Activated CD4-positive, alpha-beta T cell treated with anti-CD3 and anti-CD28 coated beads, Interleukin-2, amount 50 U/mL, for 1 hour (primary cell): ENCODE measurements at regions not wholly inside any gene's neighbourhood (a gene's known extent, or its start where the extent isn't known, plus 50 kb on each side); places are given as distances from the start of the nearest gene placed in this dataset.
"Not testable (repeated sequence)": the region's sequence is repeated elsewhere in the genome, so short reads cannot be mapped to it uniquely, and the experiment has no call there.

Experiments used
- DNase-seq: peaks from one replicate; pipeline ENCODE4 v3.0.0-alpha.2; 2020

GRCh38 chr11:87535513-87535912 lies 497.8 kb downstream of the TMEM135 start:
- no peak for DNase-seq

- not testable (repeated sequence) for DNase-seq
Observed at GRCh38 chr11:87531835-87532234, 494.1 kb downstream of the TMEM135 start.

GRCh38 chr11:87529486-87529885 lies 491.8 kb downstream of the TMEM135 start:
- DNase-seq = no peak

GRCh38 chr11:87528752-87529151 lies 491.0 kb downstream of the TMEM135 start:
- DNase-seq = no peak

GRCh38 chr11:87523276-87523675 lies 485.5 kb downstream of the TMEM135 start:
- DNase-seq = no peak

GRCh38 chr11:87518266-87518665 lies 480.5 kb downstream of the TMEM135 start:
- no peak for DNase-seq

- no peak for DNase-seq
Observed at GRCh38 chr11:87517351-87517750, 479.6 kb downstream of the TMEM135 start.

- DNase-seq = not testable (repeated sequence)
Observed at GRCh38 chr11:87507722-87508121, 470.0 kb downstream of the TMEM135 start.

GRCh38 chr11:87506946-87507345 lies 469.2 kb downstream of the TMEM135 start:
- not testable (repeated sequence) for DNase-seq

GRCh38 chr11:87501388-87501787 lies 463.7 kb downstream of the TMEM135 start:
- no peak for DNase-seq

GRCh38 chr11:87494936-87495335 lies 457.2 kb downstream of the TMEM135 start:
- DNase-seq = not testable (repeated sequence)

GRCh38 chr11:87494026-87494425 lies 456.3 kb downstream of the TMEM135 start:
- DNase-seq = not testable (repeated sequence)

- no peak for DNase-seq
Observed at GRCh38 chr11:87493516-87493915, 455.8 kb downstream of the TMEM135 start.

- no peak for DNase-seq
Observed at GRCh38 chr11:87491381-87491780, 453.6 kb downstream of the TMEM135 start.

- DNase-seq = no peak
Observed at GRCh38 chr11:87490671-87491070, 452.9 kb downstream of the TMEM135 start.

- DNase-seq = no peak
Observed at GRCh38 chr11:87484566-87484965, 446.8 kb downstream of the TMEM135 start.

GRCh38 chr11:87477321-87477720 lies 439.6 kb downstream of the TMEM135 start:
- no peak for DNase-seq

- DNase-seq = no peak
Observed at GRCh38 chr11:87473174-87473573, 435.4 kb downstream of the TMEM135 start.

GRCh38 chr11:87466223-87466622 lies 428.5 kb downstream of the TMEM135 start:
- no peak for DNase-seq

GRCh38 chr11:87465716-87466115 lies 428.0 kb downstream of the TMEM135 start:
- DNase-seq = no peak

- no peak for DNase-seq
Observed at GRCh38 chr11:87463486-87464102, 425.9 kb downstream of the TMEM135 start.

- DNase-seq = no peak
Observed at GRCh38 chr11:87462171-87462570, 424.4 kb downstream of the TMEM135 start.

- no peak for DNase-seq
Observed at GRCh38 chr11:87460842-87461637, 423.3 kb downstream of the TMEM135 start.

- no peak for DNase-seq
Observed at GRCh38 chr11:87460279-87460678, 422.5 kb downstream of the TMEM135 start.

- no peak for DNase-seq
Observed at GRCh38 chr11:87459351-87459750, 421.6 kb downstream of the TMEM135 start.
